Mammary epithelial cell (primary cell): ENCODE measurements at regions not wholly inside any gene's neighbourhood (a gene's known extent, or its start where the extent isn't known, plus 50 kb on each side); places are given as distances from the start of the nearest gene placed in this dataset.

Source experiments
- CTCF ChIP-seq, 2 donors: IDR thresholded peaks in 1 of 2; conservative IDR thresholded peaks in 1 of 2; 2 replicates each; pipeline ENCODE4 v1.5.1; 2011 to 2012; ENCODE audit warnings: inconsistent platforms in 2 of 2, low read length in 2 of 2, mild to moderate bottlenecking in 2 of 2, control low read depth in 1 of 2, low read depth in 1 of 2; ENCODE audit not compliant: insufficient read depth in 1 of 2; ENCODE audit errors: extremely low read depth in 1 of 2
- EZH2 ChIP-seq: IDR thresholded peaks from 2 replicates; pipeline ENCODE4 v1.6.1; 2012; ENCODE audit warnings: low read length, inconsistent platforms, borderline replicate concordance

GRCh38 chr16:50497592-50497991, 50.6 kb upstream of the NKD1 start:
- TF ChIP-seq CTCF (conservative IDR thresholded peaks at IDR 0.05 in 1 of 2, IDR thresholded peaks at IDR 0.05 in 1 of 2; ENCODE audit: extremely low read depth in 1 of 2, insufficient read depth in 1 of 2, low read depth in 1 of 2, low read length in 2 of 2) (no peak), EZH2 (no peak)
